ENCODE measurements at regions not wholly inside any gene's neighbourhood (a gene's known extent, or its start where the extent isn't known, plus 50 kb on each side); places are given as distances from the start of the nearest gene placed in this dataset.

GRCh38 chr2:11029136-11029535 is 117.4 kb downstream of the KCNF1 start:
- no peak for TF ChIP-seq CTCF (conservative IDR thresholded peaks at IDR 0.05; ENCODE audit: low read depth, low read length)
- no peak for TF ChIP-seq EZH2 (IDR thresholded peaks at IDR 0.05; ENCODE audit: borderline replicate concordance, low read depth, low read length, poor library complexity, severe bottlenecking)
